A549 (cell line): ENCODE measurements at regions not wholly inside any gene's neighbourhood (a gene's known extent, or its start where the extent isn't known, plus 50 kb on each side); places are given as distances from the start of the nearest gene placed in this dataset.

Experiments used
- POLR2A ChIP-seq: IDR thresholded peaks from 2 replicates; pipeline ENCODE4 v1.6.1; 2012; ENCODE audit warnings: mild to moderate bottlenecking, low read length
- TF ChIP-seq, protein P1 (sequence below): fragments of >200 bp; sonication (Bioruptor Twin); formaldehyde crosslinking; IDR thresholded peaks from 3 replicates; pipeline ENCODE4 v1.5.1; 2016

DNA sequence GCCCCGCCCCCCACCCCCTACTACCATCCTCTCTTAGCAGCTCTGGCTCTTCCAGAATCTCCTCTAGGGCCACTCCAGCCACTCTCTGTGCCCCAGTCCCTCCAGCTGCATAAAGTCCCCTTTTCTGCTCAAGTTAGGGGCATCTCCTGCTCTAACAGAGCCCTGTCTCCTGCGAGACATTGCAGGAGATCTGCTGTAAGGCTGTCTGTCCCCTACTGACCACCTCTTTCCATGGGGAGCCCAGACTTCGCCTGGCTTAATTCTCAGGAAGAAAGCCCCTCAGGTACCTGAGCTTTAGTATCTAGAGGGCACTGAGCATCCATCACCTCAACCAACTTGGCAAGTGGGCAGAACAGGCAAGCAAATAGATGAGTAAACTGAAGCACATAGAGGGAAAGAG is 200.7 kb upstream of the ZMIZ1 start:
- no peak for TF ChIP-seq POLR2A
- TF ChIP-seq, protein P1, sequence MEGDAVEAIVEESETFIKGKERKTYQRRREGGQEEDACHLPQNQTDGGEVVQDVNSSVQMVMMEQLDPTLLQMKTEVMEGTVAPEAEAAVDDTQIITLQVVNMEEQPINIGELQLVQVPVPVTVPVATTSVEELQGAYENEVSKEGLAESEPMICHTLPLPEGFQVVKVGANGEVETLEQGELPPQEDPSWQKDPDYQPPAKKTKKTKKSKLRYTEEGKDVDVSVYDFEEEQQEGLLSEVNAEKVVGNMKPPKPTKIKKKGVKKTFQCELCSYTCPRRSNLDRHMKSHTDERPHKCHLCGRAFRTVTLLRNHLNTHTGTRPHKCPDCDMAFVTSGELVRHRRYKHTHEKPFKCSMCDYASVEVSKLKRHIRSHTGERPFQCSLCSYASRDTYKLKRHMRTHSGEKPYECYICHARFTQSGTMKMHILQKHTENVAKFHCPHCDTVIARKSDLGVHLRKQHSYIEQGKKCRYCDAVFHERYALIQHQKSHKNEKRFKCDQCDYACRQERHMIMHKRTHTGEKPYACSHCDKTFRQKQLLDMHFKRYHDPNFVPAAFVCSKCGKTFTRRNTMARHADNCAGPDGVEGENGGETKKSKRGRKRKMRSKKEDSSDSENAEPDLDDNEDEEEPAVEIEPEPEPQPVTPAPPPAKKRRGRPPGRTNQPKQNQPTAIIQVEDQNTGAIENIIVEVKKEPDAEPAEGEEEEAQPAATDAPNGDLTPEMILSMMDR: no peak
